ENCODE measurements at regions not wholly inside any gene's neighbourhood (a gene's known extent, or its start where the extent isn't known, plus 50 kb on each side); places are given as distances from the start of the nearest gene placed in this dataset.
"Not testable (repeated sequence)": the region's sequence is repeated elsewhere in the genome, so short reads cannot be mapped to it uniquely, and the experiment has no call there.

DNA sequence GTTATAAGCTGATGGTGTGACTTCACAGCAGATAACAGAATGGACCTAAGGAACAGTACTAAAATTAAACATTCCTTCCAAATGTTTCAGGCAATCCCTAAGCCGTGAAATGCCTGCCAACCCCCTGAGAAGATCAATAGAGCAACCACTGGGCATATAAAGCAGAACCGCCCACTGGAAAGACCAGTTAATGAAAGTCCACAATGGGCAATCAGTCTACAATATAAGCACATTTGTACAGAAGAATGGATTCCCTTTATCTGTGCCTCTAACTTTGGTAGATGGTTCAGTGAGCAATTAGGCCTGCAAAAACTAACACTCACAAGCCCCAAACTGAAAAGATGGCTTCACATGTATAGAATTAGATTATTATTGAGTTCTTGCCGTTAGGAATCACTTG lies 286.6 kb downstream of the UBE3D start:
- H3K9me3 ChIP-seq (replicated peaks; ENCODE audit: control insufficient read depth, low read depth, low read length), result no peaks in the 10 kb centered on the region
- WGBS (ENCODE audit: insufficient coverage), result no CpG with 5 or more reads among the region's 3 CpGs
- no peak for DNase-seq
- no peaks in the 10 kb centered on the region for H3K27me3 ChIP-seq (ENCODE audit: control insufficient read depth, insufficient read depth, low read length)
- H3K4me1 ChIP-seq (ENCODE audit: control insufficient read depth, insufficient read depth, low read length), result no peaks in the 10 kb centered on the region
- H3K36me3 ChIP-seq (ENCODE audit: control insufficient read depth, insufficient read depth, low read length), result no peaks in the 10 kb centered on the region
- H3K4me3 ChIP-seq (ENCODE audit: low read length), result no peak overlapping the region
- no peak overlapping the region for H3K27ac ChIP-seq (ENCODE audit: low read length)

DNA sequence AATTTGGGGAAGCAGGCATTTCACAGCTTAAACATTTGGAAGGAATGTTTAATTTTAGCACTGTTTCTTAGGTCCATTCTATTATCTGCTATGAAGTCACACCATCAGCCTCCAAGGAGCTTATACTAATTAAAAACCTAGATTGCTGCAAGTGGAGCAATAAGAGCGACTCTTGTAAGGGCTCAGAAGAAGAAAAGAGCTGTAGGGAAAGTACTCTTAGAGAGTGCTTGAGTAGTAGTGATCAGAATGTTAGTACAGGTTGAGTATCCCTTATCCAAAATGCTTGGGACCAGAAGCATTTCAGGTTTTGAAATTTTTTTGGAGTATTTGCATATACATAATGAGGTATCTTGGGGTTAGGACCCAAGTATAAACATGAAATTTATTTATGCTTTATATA lies 285.3 kb downstream of the UBE3D start:
- no peaks in the 10 kb centered on the region for H3K36me3 ChIP-seq (ENCODE audit: control insufficient read depth, insufficient read depth, low read length)
- no CpG with 5 or more reads among the region's 1 CpG for WGBS (ENCODE audit: insufficient coverage)
- no peaks in the 10 kb centered on the region for H3K4me1 ChIP-seq (ENCODE audit: control insufficient read depth, insufficient read depth, low read length)
- no peaks in the 10 kb centered on the region for H3K27me3 ChIP-seq (ENCODE audit: control insufficient read depth, insufficient read depth, low read length)
- H3K4me3 ChIP-seq (ENCODE audit: low read length), result no peak overlapping the region
- DNase-seq, result no peak
- H3K9me3 ChIP-seq (replicated peaks; ENCODE audit: control insufficient read depth, low read depth, low read length), result no peaks in the 10 kb centered on the region
- H3K27ac ChIP-seq (ENCODE audit: low read length), result no peak overlapping the region

DNA sequence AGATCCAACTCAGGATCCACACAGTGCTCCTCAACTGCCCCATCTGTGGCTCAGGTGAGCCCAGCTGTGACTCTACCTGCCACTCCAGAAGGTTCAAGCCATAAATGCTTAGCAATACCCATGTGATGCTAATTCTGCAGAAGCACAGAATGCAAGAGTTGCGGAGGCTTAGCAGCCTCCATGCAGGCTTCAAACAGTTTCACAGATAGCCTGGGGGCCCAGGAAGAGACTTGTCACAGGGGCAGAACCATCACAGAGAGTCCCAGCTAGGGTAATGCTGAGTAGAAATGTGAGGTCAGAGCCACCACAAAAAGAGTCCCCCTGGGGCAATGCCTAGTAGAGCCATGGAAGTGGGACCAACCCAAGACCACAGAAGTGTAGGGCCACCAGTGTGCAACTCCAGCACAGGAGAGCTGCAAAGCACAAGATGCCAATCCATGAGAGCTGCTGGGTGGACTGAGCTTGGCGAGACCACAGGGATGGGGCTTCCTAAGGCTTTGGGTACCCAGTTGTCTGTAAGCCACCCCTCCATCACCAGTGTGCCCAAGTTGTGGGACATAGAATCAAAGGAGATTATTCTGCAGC lies 283.9 kb downstream of the UBE3D start:
- Histone ChIP-seq H3K27ac (ENCODE audit: low read length) (no peak overlapping the region), H3K36me3 (ENCODE audit: control insufficient read depth, insufficient read depth, low read length) (no peaks in the 10 kb centered on the region), H3K9me3 (replicated peaks; ENCODE audit: control insufficient read depth, low read depth, low read length) (no peaks in the 10 kb centered on the region), H3K4me3 (ENCODE audit: low read length) (no peak overlapping the region), H3K27me3 (ENCODE audit: control insufficient read depth, insufficient read depth, low read length) (no peaks in the 10 kb centered on the region), H3K4me1 (ENCODE audit: control insufficient read depth, insufficient read depth, low read length) (no peaks in the 10 kb centered on the region)
- DNase-seq, result no peak
- WGBS (ENCODE audit: insufficient coverage), result 100% methylated on average over 1 of the region's 2 CpGs

GRCh38 chr6:82783587-82784236 lies 281.9 kb downstream of the UBE3D start:
- peaks cover 2% of the 10 kb centered on the region for H3K9me3 ChIP-seq (replicated peaks; ENCODE audit: control insufficient read depth, low read depth, low read length)
- WGBS (ENCODE audit: insufficient coverage), result 0% methylated on average over 1 of the region's 6 CpGs
- DNase-seq, result no peak
- no peak overlapping the region for H3K4me3 ChIP-seq (ENCODE audit: low read length)
- H3K4me1 ChIP-seq (ENCODE audit: control insufficient read depth, insufficient read depth, low read length), result no peaks in the 10 kb centered on the region
- H3K27ac ChIP-seq (ENCODE audit: low read length), result no peak overlapping the region
- H3K36me3 ChIP-seq (ENCODE audit: control insufficient read depth, insufficient read depth, low read length), result no peaks in the 10 kb centered on the region
- no peaks in the 10 kb centered on the region for H3K27me3 ChIP-seq (ENCODE audit: control insufficient read depth, insufficient read depth, low read length)

GRCh38 chr6:82785206-82785605 lies 280.4 kb downstream of the UBE3D start:
- no peaks in the 10 kb centered on the region for H3K27me3 ChIP-seq (ENCODE audit: control insufficient read depth, insufficient read depth, low read length)
- H3K4me1 ChIP-seq (ENCODE audit: control insufficient read depth, insufficient read depth, low read length), result no peaks in the 10 kb centered on the region
- H3K4me3 ChIP-seq (ENCODE audit: low read length), result no peak overlapping the region
- no peak overlapping the region for H3K27ac ChIP-seq (ENCODE audit: low read length)
- no peak for DNase-seq
- no CpG with 5 or more reads among the region's 2 CpGs for WGBS (ENCODE audit: insufficient coverage)
- H3K36me3 ChIP-seq (ENCODE audit: control insufficient read depth, insufficient read depth, low read length), result no peaks in the 10 kb centered on the region
- peaks cover 3% of the 10 kb centered on the region for H3K9me3 ChIP-seq (replicated peaks; ENCODE audit: control insufficient read depth, low read depth, low read length)

- H3K27ac ChIP-seq (ENCODE audit: low read length), result no peak overlapping the region
- H3K36me3 ChIP-seq (ENCODE audit: control insufficient read depth, insufficient read depth, low read length), result no peaks in the 10 kb centered on the region
- no peak for DNase-seq
- H3K9me3 ChIP-seq (replicated peaks; ENCODE audit: control insufficient read depth, low read depth, low read length), result peaks cover 3% of the 10 kb centered on the region
- WGBS (ENCODE audit: insufficient coverage), result 61% methylated on average over 3 of the region's 3 CpGs
- no peaks in the 10 kb centered on the region for H3K4me1 ChIP-seq (ENCODE audit: control insufficient read depth, insufficient read depth, low read length)
- no peaks in the 10 kb centered on the region for H3K27me3 ChIP-seq (ENCODE audit: control insufficient read depth, insufficient read depth, low read length)
- no peak overlapping the region for H3K4me3 ChIP-seq (ENCODE audit: low read length)
Observed at GRCh38 chr6:82786248-82786647, 279.4 kb downstream of the UBE3D start.

GRCh38 chr6:82795940-82796339 lies 269.7 kb downstream of the UBE3D start:
- Histone ChIP-seq H3K4me3 (ENCODE audit: low read length) (no peak overlapping the region), H3K27ac (ENCODE audit: low read length) (no peak overlapping the region), H3K36me3 (ENCODE audit: control insufficient read depth, insufficient read depth, low read length) (no peaks in the 10 kb centered on the region), H3K4me1 (ENCODE audit: control insufficient read depth, insufficient read depth, low read length) (no peaks in the 10 kb centered on the region), H3K27me3 (ENCODE audit: control insufficient read depth, insufficient read depth, low read length) (no peaks in the 10 kb centered on the region), H3K9me3 (replicated peaks; ENCODE audit: control insufficient read depth, low read depth, low read length) (peaks cover under 1% of the 10 kb centered on the region)
- WGBS (ENCODE audit: insufficient coverage), result no CpG with 5 or more reads among the region's 1 CpG
- DNase-seq, result no peak

DNA sequence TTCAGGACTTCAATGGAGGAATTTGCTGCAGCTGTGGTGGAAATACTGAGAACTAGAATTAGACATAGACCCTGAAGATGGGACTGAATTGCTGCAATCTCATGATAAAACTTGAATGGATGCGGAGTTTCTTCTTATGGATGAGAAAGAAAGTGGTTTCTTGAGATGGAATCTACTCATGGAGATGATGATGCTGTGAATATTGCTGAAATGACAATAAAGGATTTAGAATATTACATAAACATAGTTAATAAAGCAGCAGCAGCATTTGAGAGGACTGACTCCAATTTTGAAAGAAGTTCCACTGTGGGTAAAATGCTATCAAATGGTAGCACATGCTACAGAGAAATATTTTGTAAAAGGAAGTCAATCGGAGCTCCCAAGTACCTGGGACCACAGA lies 264.6 kb downstream of the UBE3D start:
- no peaks in the 10 kb centered on the region for H3K36me3 ChIP-seq (ENCODE audit: control insufficient read depth, insufficient read depth, low read length)
- H3K27ac ChIP-seq (ENCODE audit: low read length), result no peak overlapping the region
- H3K27me3 ChIP-seq (ENCODE audit: control insufficient read depth, insufficient read depth, low read length), result no peaks in the 10 kb centered on the region
- H3K9me3 ChIP-seq (replicated peaks; ENCODE audit: control insufficient read depth, low read depth, low read length), result peaks cover 2% of the 10 kb centered on the region
- no CpG with 5 or more reads among the region's 2 CpGs for WGBS (ENCODE audit: insufficient coverage)
- H3K4me1 ChIP-seq (ENCODE audit: control insufficient read depth, insufficient read depth, low read length), result no peaks in the 10 kb centered on the region
- no peak overlapping the region for H3K4me3 ChIP-seq (ENCODE audit: low read length)
- no peak for DNase-seq

GRCh38 chr6:82816243-82816642 lies 249.4 kb downstream of the UBE3D start:
- H3K4me1 ChIP-seq (ENCODE audit: control insufficient read depth, insufficient read depth, low read length); H3K27me3 ChIP-seq (ENCODE audit: control insufficient read depth, insufficient read depth, low read length); H3K36me3 ChIP-seq (ENCODE audit: control insufficient read depth, insufficient read depth, low read length); H3K9me3 ChIP-seq (replicated peaks; ENCODE audit: control insufficient read depth, low read depth, low read length); DNase-seq; H3K4me3 ChIP-seq (ENCODE audit: low read length); H3K27ac ChIP-seq (ENCODE audit: low read length): not testable (repeated sequence)

DNA sequence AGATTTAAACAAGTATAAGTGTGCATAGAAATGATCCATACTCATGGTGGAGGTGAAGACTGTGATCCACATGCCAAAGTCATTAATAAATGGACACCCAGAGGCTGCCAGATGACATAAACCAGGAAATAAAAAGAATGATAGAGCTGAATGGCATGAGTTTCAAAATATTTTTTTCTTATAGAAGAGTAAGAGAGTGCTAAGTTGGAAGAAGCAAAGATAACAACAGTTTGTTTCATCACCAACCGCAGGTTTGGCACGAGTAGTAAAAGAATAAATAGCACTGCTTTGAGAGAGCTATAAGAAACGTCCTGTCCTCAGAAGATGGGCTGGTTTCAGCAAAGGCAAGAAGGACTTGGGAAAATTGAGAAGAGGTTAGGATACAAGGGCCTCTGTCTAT lies 246.9 kb downstream of the UBE3D start:
- no peaks in the 10 kb centered on the region for H3K27me3 ChIP-seq (ENCODE audit: control insufficient read depth, insufficient read depth, low read length)
- DNase-seq, result no peak
- H3K4me3 ChIP-seq (ENCODE audit: low read length), result no peak overlapping the region
- WGBS (ENCODE audit: insufficient coverage), result 75% methylated on average over 3 of the region's 3 CpGs
- no peaks in the 10 kb centered on the region for H3K9me3 ChIP-seq (replicated peaks; ENCODE audit: control insufficient read depth, low read depth, low read length)
- no peak overlapping the region for H3K27ac ChIP-seq (ENCODE audit: low read length)
- no peaks in the 10 kb centered on the region for H3K36me3 ChIP-seq (ENCODE audit: control insufficient read depth, insufficient read depth, low read length)
- no peaks in the 10 kb centered on the region for H3K4me1 ChIP-seq (ENCODE audit: control insufficient read depth, insufficient read depth, low read length)

DNA sequence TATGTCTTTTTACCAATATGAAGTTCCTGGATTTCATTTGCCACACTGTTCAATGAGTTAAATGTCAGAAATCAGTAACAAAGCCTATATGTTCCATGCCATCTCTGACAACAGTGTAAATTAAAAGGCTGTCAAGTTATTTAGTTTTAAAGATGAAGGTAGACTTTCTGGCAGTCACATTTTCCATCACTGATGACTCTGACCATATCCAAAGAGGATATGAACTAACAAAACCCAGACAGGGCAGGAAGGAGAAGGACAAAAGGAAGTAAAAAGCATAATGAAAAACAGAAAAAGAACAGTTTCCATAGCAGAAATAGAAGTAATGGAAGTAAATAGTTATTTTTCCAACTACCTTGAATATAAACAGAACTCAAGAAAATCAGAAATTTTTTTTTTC lies 242.3 kb downstream of the UBE3D start:
- Histone ChIP-seq H3K4me3 (ENCODE audit: low read length) (no peak overlapping the region), H3K27me3 (ENCODE audit: control insufficient read depth, insufficient read depth, low read length) (no peaks in the 10 kb centered on the region), H3K27ac (ENCODE audit: low read length) (no peak overlapping the region), H3K4me1 (ENCODE audit: control insufficient read depth, insufficient read depth, low read length) (no peaks in the 10 kb centered on the region), H3K9me3 (replicated peaks; ENCODE audit: control insufficient read depth, low read depth, low read length) (no peaks in the 10 kb centered on the region), H3K36me3 (ENCODE audit: control insufficient read depth, insufficient read depth, low read length) (no peaks in the 10 kb centered on the region)
- peak; percentile 6 for DNase-seq

Measured in muscle of leg (tissue), 3 donors.